H9 (cell line): ENCODE measurements at regions not wholly inside any gene's neighbourhood (a gene's known extent, or its start where the extent isn't known, plus 50 kb on each side); places are given as distances from the start of the nearest gene placed in this dataset.

Source experiments
- DNase-seq: peaks from one replicate; pipeline ENCODE4 v3.0.0-alpha.2; 2017
- H2AFZ ChIP-seq: one replicate; pipeline ENCODE4 v1.6.1; 2013; ENCODE audit warnings: mild to moderate bottlenecking, low read length, control low read depth, moderate library complexity
- H2AK5ac ChIP-seq: 2 replicates; pipeline ENCODE4 v1.6.1; 2013; ENCODE audit warnings: low read length, control low read depth, mixed read lengths; ENCODE audit not compliant: insufficient read length
- H2BK120ac ChIP-seq: one replicate; pipeline ENCODE4 v1.6.1; 2013; ENCODE audit warnings: low read depth, mild to moderate bottlenecking, low read length, control low read depth, inconsistent platforms; ENCODE audit not compliant: poor library complexity, severe bottlenecking
- H2BK12ac ChIP-seq: 2 replicates; pipeline ENCODE4 v1.6.1; 2013; ENCODE audit warnings: low read length, control low read depth, mixed read lengths, low read depth; ENCODE audit not compliant: insufficient read length
- H2BK15ac ChIP-seq: 2 replicates; pipeline ENCODE4 v1.6.1; 2013; ENCODE audit warnings: low read depth, low read length, control low read depth
- H2BK20ac ChIP-seq: one replicate; pipeline ENCODE4 v1.6.1; 2013; ENCODE audit warnings: low read depth, mild to moderate bottlenecking, low read length, control low read depth, inconsistent platforms; ENCODE audit not compliant: poor library complexity, severe bottlenecking
- H2BK5ac ChIP-seq: 2 replicates; pipeline ENCODE4 v1.6.1; 2013; ENCODE audit warnings: low read length, control low read depth, mixed read lengths; ENCODE audit not compliant: insufficient read length
- H3K14ac ChIP-seq: 2 replicates; pipeline ENCODE4 v1.6.1; 2013; ENCODE audit warnings: low read length, control low read depth; ENCODE audit not compliant: insufficient read depth
- H3K18ac ChIP-seq: 2 replicates; pipeline ENCODE4 v1.6.1; 2013; ENCODE audit warnings: low read depth, mild to moderate bottlenecking, mixed read lengths, low read length, control low read depth; ENCODE audit not compliant: insufficient read length
- H3K23ac ChIP-seq: 2 replicates; pipeline ENCODE4 v1.6.1; 2013; ENCODE audit warnings: low read length, control low read depth, mixed read lengths, low read depth; ENCODE audit not compliant: insufficient read length
- H3K23me2 ChIP-seq: 2 replicates; pipeline ENCODE4 v1.6.1; 2013; ENCODE audit warnings: low read depth, mild to moderate bottlenecking, mixed read lengths, low read length, control low read depth; ENCODE audit not compliant: insufficient read length, poor library complexity, severe bottlenecking
- H3K27ac ChIP-seq: 2 replicates; pipeline ENCODE4 v1.5.1; 2013; ENCODE audit warnings: low read length, control low read depth, mixed read lengths, low read depth; ENCODE audit not compliant: insufficient read length
- H3K27me3 ChIP-seq: 2 replicates; pipeline ENCODE4 v1.6.1; 2013; ENCODE audit warnings: low read length, control low read depth, inconsistent platforms; ENCODE audit not compliant: insufficient read depth
- H3K4ac ChIP-seq: 2 replicates; pipeline ENCODE4 v1.6.1; 2013; ENCODE audit warnings: low read depth, mild to moderate bottlenecking, control low read depth, inconsistent platforms, low read length, moderate library complexity
- H3K4me1 ChIP-seq: 2 replicates; pipeline ENCODE4 v1.6.1; 2013; ENCODE audit warnings: low read length, control low read depth, inconsistent platforms; ENCODE audit not compliant: insufficient read depth
- H3K4me2 ChIP-seq: 2 replicates; pipeline ENCODE4 v1.6.1; 2013; ENCODE audit warnings: low read length, control low read depth, mixed read lengths; ENCODE audit not compliant: insufficient read length, insufficient read depth
- H3K56ac ChIP-seq: 2 replicates; pipeline ENCODE4 v1.6.1; 2013; ENCODE audit warnings: low read depth, mild to moderate bottlenecking, mixed read lengths, low read length, control low read depth; ENCODE audit not compliant: insufficient read length
- H3K79me1 ChIP-seq: 2 replicates; pipeline ENCODE4 v1.6.1; 2013; ENCODE audit warnings: low read depth, mild to moderate bottlenecking, moderate library complexity, low read length, control low read depth, inconsistent platforms; ENCODE audit not compliant: insufficient read depth, poor library complexity, severe bottlenecking
- H3K79me2 ChIP-seq: 2 replicates; pipeline ENCODE4 v1.6.1; 2013; ENCODE audit warnings: low read length, control low read depth, inconsistent platforms; ENCODE audit not compliant: insufficient read depth
- H3K9ac ChIP-seq: 2 replicates; pipeline ENCODE4 v1.6.1; 2013; ENCODE audit warnings: low read length, control low read depth, mixed read lengths; ENCODE audit not compliant: insufficient read length; ENCODE audit errors: extremely low read depth
- H3K9me3 ChIP-seq: one replicate; pipeline ENCODE4 v1.6.1; 2013; ENCODE audit warnings: low read depth, low read length, inconsistent platforms; ENCODE audit not compliant: control insufficient read depth
- H3T11ph ChIP-seq: one replicate; pipeline ENCODE4 v1.6.1; 2013; ENCODE audit warnings: mild to moderate bottlenecking, low read length, control low read depth, inconsistent platforms
- H4K20me1 ChIP-seq: one replicate; pipeline ENCODE4 v1.6.1; 2013; ENCODE audit not compliant: control insufficient read depth, insufficient read length, insufficient read depth
- H4K5ac ChIP-seq: 2 replicates; pipeline ENCODE4 v1.6.1; 2013; ENCODE audit warnings: low read depth, mild to moderate bottlenecking, mixed read lengths, low read length, control low read depth; ENCODE audit not compliant: insufficient read length
- H4K8ac ChIP-seq: replicated peaks from 2 replicates; pipeline ENCODE4 v1.6.1; 2013; ENCODE audit warnings: low read length, control low read depth, mixed read lengths, low read depth; ENCODE audit not compliant: insufficient read length
- H4K91ac ChIP-seq: 2 replicates; pipeline ENCODE4 v1.6.1; 2013; ENCODE audit warnings: low read depth, mild to moderate bottlenecking, moderate library complexity, mixed read lengths, low read length, control low read depth; ENCODE audit not compliant: insufficient read length
- H3K27ac Mint-ChIP-seq, 3 experiments: 2 replicates in 2 of 3; 3 replicates in 1 of 3; pipeline ENCODE4 v1.8.0; 2020 to 2021; ENCODE audit warnings: mixed read lengths in 3 of 3, mild to moderate bottlenecking in 1 of 3, moderate library complexity in 1 of 3
- H3K27me3 Mint-ChIP-seq: 2 replicates; pipeline ENCODE4 v1.8.0; 2021; ENCODE audit warnings: low read depth, mild to moderate bottlenecking, moderate library complexity, mixed read lengths
- H3K36me3 Mint-ChIP-seq, 3 experiments: 2 replicates in 2 of 3; 3 replicates in 1 of 3; pipeline ENCODE4 v1.8.0; 2020 to 2021; ENCODE audit warnings: low read depth in 3 of 3, mixed read lengths in 3 of 3; ENCODE audit not compliant: insufficient read depth in 1 of 3
- H3K4me1 Mint-ChIP-seq, 2 experiments: 2 replicates each; pipeline ENCODE4 v1.8.0; 2020; ENCODE audit warnings: mixed read lengths in 2 of 2
- H3K4me3 Mint-ChIP-seq, 2 experiments: 2 replicates in 1 of 2; 3 replicates in 1 of 2; pipeline ENCODE4 v1.8.0; 2020 to 2021; ENCODE audit warnings: mild to moderate bottlenecking in 2 of 2, mixed read lengths in 2 of 2, moderate library complexity in 1 of 2
- H3K9me3 Mint-ChIP-seq, 2 experiments: 2 replicates in 1 of 2; 3 replicates in 1 of 2; pipeline ENCODE4 v1.8.0; 2020; ENCODE audit warnings: mild to moderate bottlenecking in 2 of 2, mixed read lengths in 2 of 2, moderate library complexity in 1 of 2
- CTCF ChIP-seq: fragments of 200-600 bp; sonication (generic); conservative IDR thresholded peaks from 3 replicates; pipeline ENCODE4 v1.8.0; 2021; ENCODE audit warnings: antibody characterized with exemption, mild to moderate bottlenecking
- WGBS: extraction: QIAGEN DNeasy Blood & Tissue Kit; methylation state at CpG from one replicate; pipeline ENCODE4 v1.1.7; 2013; ENCODE audit warnings: missing lambda C conversion rate, low lambda C conversion rate, mixed read lengths; ENCODE audit not compliant: insufficient read length; ENCODE audit errors: extremely low coverage; 5-methylcytosine and 5-hydroxymethylcytosine counted together

GRCh38 chr22:49034836-49035817 is 792.5 kb downstream of the BRD1 start:
- 0 out of 2 replicates have a peak overlapping the region, but pooled peaks have one; percentile 20 for H3K14ac ChIP-seq
- no peak overlapping the region for H2BK12ac ChIP-seq
- Mint-ChIP-seq H3K27me3 (peaks cover 23% of the 10 kb centered on the region), H3K4me3 (no peak overlapping the region), H3K36me3 (peaks cover 0 to 6% (median 2%) of the 10 kb centered on the region in 3 experiments; a peak in 2 of 7 replicates), H3K9me3 (peaks cover 0 to 5% of the 10 kb centered on the region in 2 experiments; a peak in 4 of 5 replicates), H3K27ac (peak overlapping the region in 1 of 3 experiments; percentile 72; a peak in 1 of 7 replicates), H3K4me1 (peaks cover 9 to 10% of the 10 kb centered on the region in 2 experiments)
- H4K8ac ChIP-seq = no peak overlapping the region
- no peak overlapping the region for H2BK5ac ChIP-seq
- no peak overlapping the region for H2BK20ac ChIP-seq
- H3K18ac ChIP-seq = no peak overlapping the region
- H3K79me2 ChIP-seq = no peaks in the 10 kb centered on the region
- no peaks in the 10 kb centered on the region for H4K20me1 ChIP-seq
- no peak overlapping the region for H3K56ac ChIP-seq
- DNase-seq = no peak
- no peaks in the 10 kb centered on the region for H3K79me1 ChIP-seq
- no peak overlapping the region for H3K4me2 ChIP-seq
- no peak overlapping the region for H3K4ac ChIP-seq
- H2BK15ac ChIP-seq = no peak overlapping the region
- H2AFZ ChIP-seq = no peak overlapping the region
- no peak overlapping the region for H4K5ac ChIP-seq
- H3K23ac ChIP-seq = no peak overlapping the region
- no peak overlapping the region for H2AK5ac ChIP-seq
- H3K9me3 ChIP-seq = no peaks in the 10 kb centered on the region
- H3K23me2 ChIP-seq = no peaks in the 10 kb centered on the region
- no peaks in the 10 kb centered on the region for H3K4me1 ChIP-seq
- H4K91ac ChIP-seq = no peak overlapping the region
- WGBS = no CpG with 5 or more reads among the region's 30 CpGs
- TF ChIP-seq CTCF = no peak
- H2BK120ac ChIP-seq = no peak overlapping the region
- no peak overlapping the region for H3K27ac ChIP-seq
- H3T11ph ChIP-seq = no peak overlapping the region
- no peak overlapping the region for H3K9ac ChIP-seq
- no peaks in the 10 kb centered on the region for H3K27me3 ChIP-seq
